ENCODE measurements at regions not wholly inside any gene's neighbourhood (a gene's known extent, or its start where the extent isn't known, plus 50 kb on each side); places are given as distances from the start of the nearest gene placed in this dataset.

DNA sequence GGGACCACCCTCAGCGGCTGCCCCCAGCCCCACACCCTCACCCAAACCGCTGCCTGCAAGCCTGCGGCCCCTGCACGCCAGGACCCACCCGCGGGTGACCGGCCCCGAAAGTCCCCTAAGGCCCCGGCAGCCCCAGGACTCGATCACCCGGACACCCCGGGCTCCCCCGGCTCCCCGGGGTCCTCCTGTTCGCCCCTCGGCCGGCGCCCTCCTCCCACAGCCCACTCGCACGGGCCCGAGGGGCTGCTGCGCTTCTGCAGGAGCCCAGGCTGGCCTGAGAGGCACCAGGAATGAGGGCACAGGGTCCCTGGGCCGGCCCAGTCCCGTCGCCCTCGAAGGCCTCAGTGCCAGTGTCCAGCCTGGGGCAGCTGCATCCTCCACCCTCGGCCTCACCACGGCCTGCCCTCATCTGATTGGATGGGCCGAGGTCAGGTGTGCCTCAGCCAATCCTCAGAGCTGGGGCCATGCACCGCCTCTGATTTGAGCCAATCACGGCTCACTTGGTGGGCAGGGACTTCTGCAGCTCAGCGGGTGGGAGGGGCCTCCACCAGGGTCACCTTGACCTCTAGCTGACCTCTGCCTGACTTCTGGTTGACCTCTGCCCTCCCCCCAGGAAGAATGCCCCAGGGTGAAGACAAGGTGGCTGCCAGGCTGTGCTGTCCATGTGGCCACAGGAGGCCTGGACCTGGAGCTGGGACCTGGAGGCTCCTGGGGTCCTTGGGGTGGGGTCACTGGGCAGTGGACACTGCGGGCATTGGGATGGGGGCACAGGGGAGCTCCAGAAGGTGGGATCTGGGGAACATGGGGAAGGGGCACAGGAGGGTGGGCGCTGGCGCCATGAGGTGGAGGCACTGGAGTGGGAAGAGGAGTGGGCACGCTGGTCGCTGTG lies 97.6 kb upstream of the NKX1-1 start (continued):
- no peak for TF ChIP-seq RERE (CRISPR knock-in tag; IDR thresholded peaks at IDR 0.05; ENCODE audit: borderline replicate concordance)
- no peak for TF ChIP-seq POLR3A (IDR thresholded peaks at IDR 0.05; ENCODE audit: borderline replicate concordance, extremely low read depth, insufficient read depth, insufficient read length)
- TF ChIP-seq, protein P1, sequence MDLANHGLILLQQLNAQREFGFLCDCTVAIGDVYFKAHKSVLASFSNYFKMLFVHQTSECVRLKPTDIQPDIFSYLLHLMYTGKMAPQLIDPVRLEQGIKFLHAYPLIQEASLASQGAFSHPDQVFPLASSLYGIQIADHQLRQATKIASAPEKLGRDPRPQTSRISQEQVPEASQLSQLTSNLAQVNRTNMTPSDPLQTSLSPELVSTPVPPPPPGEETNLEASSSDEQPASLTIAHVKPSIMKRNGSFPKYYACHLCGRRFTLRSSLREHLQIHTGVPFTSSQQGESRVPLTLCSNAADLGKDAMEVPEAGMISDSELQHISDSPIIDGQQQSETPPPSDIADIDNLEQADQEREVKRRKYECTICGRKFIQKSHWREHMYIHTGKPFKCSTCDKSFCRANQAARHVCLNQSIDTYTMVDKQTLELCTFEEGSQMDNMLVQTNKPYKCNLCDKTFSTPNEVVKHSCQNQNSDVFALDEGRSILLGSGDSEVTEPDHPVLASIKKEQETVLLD (IDR thresholded peaks at IDR 0.05), result no peak
- TF ChIP-seq TCF7 (IDR thresholded peaks at IDR 0.05; ENCODE audit: borderline replicate concordance), result no peak
- no peak for TF ChIP-seq CHD4 (IDR thresholded peaks at IDR 0.05; ENCODE audit: insufficient read depth, insufficient replicate concordance, low read depth, low read length, poor library complexity, severe bottlenecking)
- TF ChIP-seq, protein P2, sequence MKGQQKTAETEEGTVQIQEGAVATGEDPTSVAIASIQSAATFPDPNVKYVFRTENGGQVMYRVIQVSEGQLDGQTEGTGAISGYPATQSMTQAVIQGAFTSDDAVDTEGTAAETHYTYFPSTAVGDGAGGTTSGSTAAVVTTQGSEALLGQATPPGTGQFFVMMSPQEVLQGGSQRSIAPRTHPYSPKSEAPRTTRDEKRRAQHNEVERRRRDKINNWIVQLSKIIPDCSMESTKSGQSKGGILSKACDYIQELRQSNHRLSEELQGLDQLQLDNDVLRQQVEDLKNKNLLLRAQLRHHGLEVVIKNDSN (CRISPR knock-in tag; IDR thresholded peaks at IDR 0.05), result peak; percentile 90
- no peak for TF ChIP-seq ZFP30 (CRISPR knock-in tag; IDR thresholded peaks at IDR 0.05; ENCODE audit: borderline replicate concordance)
- no peak for TF ChIP-seq HDAC2 (IDR thresholded peaks at IDR 0.05)
- no peak for TF ChIP-seq HEY1 (CRISPR knock-in tag; IDR thresholded peaks at IDR 0.05; ENCODE audit: borderline replicate concordance)
- TF ChIP-seq NRF1 (conservative IDR thresholded peaks at IDR 0.05 in 1 of 2, IDR thresholded peaks at IDR 0.05 in 1 of 2), result no peak
- TF ChIP-seq ZC3H4 (CRISPR knock-in tag; IDR thresholded peaks at IDR 0.05; ENCODE audit: borderline replicate concordance), result no peak
- TF ChIP-seq CGGBP1 (CRISPR knock-in tag; IDR thresholded peaks at IDR 0.05), result no peak
- TF ChIP-seq ESRRA (IDR thresholded peaks at IDR 0.05; ENCODE audit: borderline replicate concordance, low read depth), result peak; percentile 99
- TF ChIP-seq NR2C1 (IDR thresholded peaks at IDR 0.05), result peak; percentile 32; the same call in 1 of the 2 replicates
- peak; percentile 37; the same call in 1 of the 2 replicates for TF ChIP-seq NR2C1 (tag; IDR thresholded peaks at IDR 0.05)

Data from K562 (cell line).